Panc1 (cell line): ENCODE measurements at regions not wholly inside any gene's neighbourhood (a gene's known extent, or its start where the extent isn't known, plus 50 kb on each side); places are given as distances from the start of the nearest gene placed in this dataset.

Source experiments
- ATAC-seq: fragments of 200-7000 bp; cut with Tn5 transposase; 2 replicates; pipeline ENCODE4 v1.9.1; 2020; ENCODE audit warnings: mild to moderate bottlenecking, moderate library complexity
- BruUV-seq: library from RNA; stranded (reverse); fragments of 400-500 nt; replicated peaks from 2 replicates; lab custom pipeline; 2021; lab: Mats Ljungman, UMichigan
- CTCF ChIA-PET: fragments of 300-600 bp; sonication (Branson Sonifier 250); formaldehyde crosslinking; loops from one replicate; lab custom pipeline; 2022; ENCODE audit warnings: antibody characterized with exemption; lab: Charles Lee
- POLR2A ChIA-PET: fragments of 300-600 bp; sonication (Branson Sonifier 250); formaldehyde crosslinking; loops from one replicate; lab custom pipeline; 2022; ENCODE audit warnings: antibody characterized with exemption; lab: Charles Lee
- DNase-seq: peaks from one replicate; pipeline ENCODE4 v3.0.0-alpha.2; 2010; ENCODE audit warnings: low read depth, low spot score
- H3K27ac ChIP-seq: 2 replicates; pipeline ENCODE4 v1.5.1; 2011; ENCODE audit warnings: mild to moderate bottlenecking, low read length, inconsistent platforms
- H3K27me3 ChIP-seq: fragments of 200-500 bp; sonication (Bioruptor generic); 2 replicates; pipeline ENCODE4 v1.6.0; 2014; ENCODE audit warnings: low read length, inconsistent platforms; ENCODE audit not compliant: control insufficient read depth, insufficient read depth
- H3K36me3 ChIP-seq: fragments of 200-500 bp; sonication (Bioruptor generic); 2 replicates; pipeline ENCODE4 v1.5.1; 2014; ENCODE audit warnings: inconsistent platforms, mild to moderate bottlenecking, low read length, moderate library complexity; ENCODE audit not compliant: control insufficient read depth, insufficient read depth
- H3K4me1 ChIP-seq: 2 replicates; pipeline ENCODE4 v1.5.1; 2011; ENCODE audit warnings: inconsistent platforms, mild to moderate bottlenecking, low read length, moderate library complexity; ENCODE audit not compliant: control insufficient read depth, insufficient read depth
- H3K4me3 ChIP-seq, 2 experiments: 2 replicates each; pipeline ENCODE4 v1.5.1; 2011 to 2012; ENCODE audit warnings: low read depth in 2 of 2, low read length in 2 of 2, mild to moderate bottlenecking in 2 of 2, inconsistent platforms in 1 of 2, moderate library complexity in 1 of 2
- H3K9me3 ChIP-seq: fragments of 200-500 bp; sonication (Bioruptor generic); 2 replicates; pipeline ENCODE4 v1.5.1; 2014; ENCODE audit warnings: low read depth, mild to moderate bottlenecking, inconsistent platforms, low read length, moderate library complexity; ENCODE audit not compliant: control insufficient read depth, insufficient read depth
- POLR2AphosphoS5 ChIP-seq: IDR thresholded peaks from 2 replicates; pipeline ENCODE4 v1.6.1; 2012; ENCODE audit warnings: mild to moderate bottlenecking, low read depth, low read length, moderate library complexity
- REST ChIP-seq, 2 experiments: IDR thresholded peaks; 2 replicates each; pipeline ENCODE4 v1.6.1; 2011 to 2012; ENCODE audit warnings: low read depth in 2 of 2, control low read depth in 1 of 2, low read length in 1 of 2, mild to moderate bottlenecking in 1 of 2, moderate library complexity in 1 of 2; ENCODE audit not compliant: insufficient read depth in 1 of 2
- SIN3A ChIP-seq: IDR thresholded peaks from 2 replicates; pipeline ENCODE4 v1.6.1; 2012; ENCODE audit warnings: low read depth, mild to moderate bottlenecking, low read length, moderate library complexity, borderline replicate concordance; ENCODE audit not compliant: insufficient read depth
- TCF7L2 ChIP-seq: IDR thresholded peaks from 2 replicates; pipeline ENCODE4 v1.6.1; 2011; ENCODE audit warnings: mild to moderate bottlenecking, low read depth, low read length, inconsistent platforms
- in situ Hi-C: cut with HindIII; loops from 2 replicates; pipeline ENCODE4 v1.10.0; 2016; ENCODE audit warnings: low sequenced_read_pairs, low pct_unique_long_range_greater_than_20kb
- intact Hi-C: fragments of 100-400 bp; cut with micrococcal nuclease; formaldehyde crosslinking; loops from one replicate; pipeline ENCODE4 v1.10.0; 2022; ENCODE audit not compliant: unreplicated experiment
- TF ChIP-seq, protein P1 (sequence below): fragments of 450-650 bp; IDR thresholded peaks from 2 replicates; pipeline ENCODE4 v1.5.1; 2017; ENCODE audit warnings: mild to moderate bottlenecking

DNA sequence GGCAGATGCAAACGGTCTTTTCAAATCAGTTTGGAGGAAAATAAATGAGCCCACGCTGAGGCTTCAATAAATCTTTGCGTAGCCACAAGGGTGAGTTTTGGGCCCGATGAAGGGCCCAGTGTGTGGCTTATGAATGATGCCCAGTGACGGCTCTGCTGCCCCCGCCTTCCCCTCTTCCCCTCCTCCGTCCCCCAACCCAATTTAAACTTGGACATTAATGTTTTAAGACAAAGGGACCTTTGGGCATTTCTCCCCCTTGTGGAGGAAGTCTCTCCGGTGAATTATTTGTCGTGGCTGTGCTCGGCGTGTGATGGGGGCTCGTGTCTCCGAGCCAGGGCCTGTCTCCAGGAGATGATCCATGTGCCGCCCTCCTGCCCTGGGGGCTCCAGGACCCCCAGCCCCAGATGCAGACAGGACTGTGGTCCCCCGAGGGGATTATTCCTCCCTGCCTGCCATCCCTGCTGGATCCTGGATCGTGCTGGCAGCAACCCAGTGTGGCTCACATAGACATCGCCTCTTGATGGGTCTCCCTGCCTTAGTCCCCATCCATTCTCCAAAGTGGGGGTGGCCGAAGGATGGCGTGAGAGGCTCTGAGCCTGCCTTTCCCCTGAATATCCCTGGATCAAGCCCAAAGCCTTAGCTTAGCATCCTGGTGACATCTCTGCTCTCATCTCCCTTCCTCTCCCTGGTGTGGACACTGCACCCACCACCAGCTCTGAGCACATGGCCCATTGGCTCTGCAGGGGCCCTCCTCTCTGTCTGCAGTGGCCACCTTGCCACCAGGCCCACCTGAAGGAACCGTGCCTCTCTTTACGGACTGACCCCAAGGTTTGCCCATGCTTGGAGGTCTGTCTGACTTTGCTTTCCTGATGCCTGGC, 56.4 kb downstream of the SMIM38 start:
- no peaks in the 10 kb centered on the region; the same call in 1 of the 2 replicates for H3K4me1 ChIP-seq
- no peaks in the 10 kb centered on the region for H3K9me3 ChIP-seq
- ATAC-seq (no peak), DNase-seq (no peak)
- in situ Hi-C loops: no loop called here
- ChIA-PET POLR2A (no interaction called here), CTCF (no interaction called here)
- no peaks in the 10 kb centered on the region for H3K27me3 ChIP-seq
- intact Hi-C loops: loop anchor here (10.0 kb wide), 1 partner anchor 107 kb away; no protein-coding TSS in a partner anchor
- H3K36me3 ChIP-seq: no peaks in the 10 kb centered on the region
- no peak overlapping the region for H3K4me3 ChIP-seq
- no peak overlapping the region for H3K27ac ChIP-seq
- BruUV-seq: no TSS peak
- TF ChIP-seq SIN3A (no peak), REST (IDR thresholded peaks at IDR 0.05; ENCODE audit: insufficient read depth in 1 of 2, low read depth in 2 of 2, low read length in 1 of 2) (no peak), POLR2AphosphoS5 (no peak), TCF7L2 (no peak)
- TF ChIP-seq, protein P1, sequence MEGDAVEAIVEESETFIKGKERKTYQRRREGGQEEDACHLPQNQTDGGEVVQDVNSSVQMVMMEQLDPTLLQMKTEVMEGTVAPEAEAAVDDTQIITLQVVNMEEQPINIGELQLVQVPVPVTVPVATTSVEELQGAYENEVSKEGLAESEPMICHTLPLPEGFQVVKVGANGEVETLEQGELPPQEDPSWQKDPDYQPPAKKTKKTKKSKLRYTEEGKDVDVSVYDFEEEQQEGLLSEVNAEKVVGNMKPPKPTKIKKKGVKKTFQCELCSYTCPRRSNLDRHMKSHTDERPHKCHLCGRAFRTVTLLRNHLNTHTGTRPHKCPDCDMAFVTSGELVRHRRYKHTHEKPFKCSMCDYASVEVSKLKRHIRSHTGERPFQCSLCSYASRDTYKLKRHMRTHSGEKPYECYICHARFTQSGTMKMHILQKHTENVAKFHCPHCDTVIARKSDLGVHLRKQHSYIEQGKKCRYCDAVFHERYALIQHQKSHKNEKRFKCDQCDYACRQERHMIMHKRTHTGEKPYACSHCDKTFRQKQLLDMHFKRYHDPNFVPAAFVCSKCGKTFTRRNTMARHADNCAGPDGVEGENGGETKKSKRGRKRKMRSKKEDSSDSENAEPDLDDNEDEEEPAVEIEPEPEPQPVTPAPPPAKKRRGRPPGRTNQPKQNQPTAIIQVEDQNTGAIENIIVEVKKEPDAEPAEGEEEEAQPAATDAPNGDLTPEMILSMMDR: no peak; the same call in 1 of the 2 replicates

DNA sequence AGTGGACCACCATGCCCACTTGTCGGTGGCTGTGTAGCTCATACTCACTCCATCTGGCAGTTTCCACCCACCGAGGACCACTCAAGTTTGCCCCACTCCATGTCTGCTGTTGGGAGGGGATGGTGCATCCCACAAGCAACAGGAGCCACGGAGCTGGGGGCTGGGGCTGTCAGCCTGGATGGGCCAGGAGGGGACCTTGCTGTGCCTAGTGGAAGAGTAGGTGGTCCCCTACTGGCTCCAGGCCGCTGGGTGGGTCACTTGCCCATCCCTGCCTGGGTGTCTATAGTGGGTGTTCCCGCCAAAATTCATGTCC, 57.0 kb downstream of the SMIM38 start:
- H3K27ac ChIP-seq: no peak overlapping the region
- ATAC-seq (no peak), DNase-seq (no peak)
- intact Hi-C loops: loop anchor here (10.0 kb wide), 1 partner anchor 108 kb away; no protein-coding TSS in a partner anchor
- H3K4me3 ChIP-seq: no peak overlapping the region
- TF ChIP-seq, protein P1: no peak
- no peak for TF ChIP-seq TCF7L2
- in situ Hi-C loops: no loop called here
- POLR2A ChIA-PET: no interaction called here
- no TSS peak for BruUV-seq
- peaks cover 3% of the 10 kb centered on the region for H3K4me1 ChIP-seq
- no peaks in the 10 kb centered on the region for H3K36me3 ChIP-seq
- H3K9me3 ChIP-seq: no peaks in the 10 kb centered on the region
- CTCF ChIA-PET: no interaction called here
- H3K27me3 ChIP-seq: no peaks in the 10 kb centered on the region
